GM12878 (cell line): ENCODE measurements at regions not wholly inside any gene's neighbourhood (a gene's known extent, or its start where the extent isn't known, plus 50 kb on each side); places are given as distances from the start of the nearest gene placed in this dataset.

Experiments used
- ATAC-seq: fragments of 200-7000 bp; cut with Tn5 transposase; 3 replicates; pipeline ENCODE4 v1.9.1; 2020; ENCODE audit warnings: mild to moderate bottlenecking, moderate library complexity
- BruUV-seq: library from RNA; stranded (reverse); fragments of 400-500 nt; replicated peaks from 2 replicates; lab custom pipeline; 2021; lab: Mats Ljungman, UMichigan
- CTCF ChIA-PET: fragments of 300-600 bp; sonication (Branson Sonifier 250); formaldehyde crosslinking; extraction: SDS; loops from one replicate; lab custom pipeline; 2021; ENCODE audit warnings: inconsistent platforms; lab: Yijun Ruan, JAX
- POLR2A ChIA-PET: fragments of 350-600 bp; formaldehyde crosslinking; extraction: SDS; loops from one replicate; lab custom pipeline; 2021; ENCODE audit warnings: inconsistent platforms; lab: Charles Lee
- RAD21 ChIA-PET: fragments of 300-600 bp; sonication (Branson Sonifier 250); formaldehyde crosslinking; loops from one replicate; lab custom pipeline; 2023; ENCODE audit warnings: antibody characterized with exemption; ENCODE audit not compliant: unreplicated experiment; lab: Charles Lee
- SMC1A ChIA-PET: fragments of 300-600 bp; sonication (Branson Sonifier 250); formaldehyde crosslinking; loops from one replicate; lab custom pipeline; 2023; ENCODE audit not compliant: unreplicated experiment, uncharacterized antibody; lab: Charles Lee
- DNase-seq: peaks from one replicate; pipeline ENCODE4 v3.0.0-alpha.2; 2011; ENCODE audit warnings: low read depth, low spot score
- FAIRE-seq: peaks from 3 replicates; lab custom pipeline; 2011; peaks lifted over from hg19 to GRCh38; lab: Jason Lieb, UNC
- H2AFZ ChIP-seq: 2 replicates; pipeline ENCODE4 v1.6.0; 2011; ENCODE audit warnings: low read depth, low read length, control low read depth; ENCODE audit not compliant: control insufficient read depth
- H3K27ac ChIP-seq: 2 replicates; pipeline ENCODE4 v1.5.1; 2011; ENCODE audit warnings: control low read depth; ENCODE audit not compliant: control insufficient read depth, insufficient read depth
- H3K27me3 ChIP-seq, 2 experiments: replicated peaks in 1 of 2; 2 replicates each; pipeline versions ENCODE4 v1.6.0 to v1.6.1; 2011; ENCODE audit warnings: low read length in 1 of 2; ENCODE audit not compliant: control insufficient read depth in 2 of 2, insufficient read depth in 2 of 2
- H3K36me3 ChIP-seq, 2 experiments: 2 replicates each; pipeline ENCODE4 v1.5.1; 2011; ENCODE audit warnings: low read length in 1 of 2; ENCODE audit not compliant: control insufficient read depth in 2 of 2, insufficient read depth in 2 of 2
- H3K4me1 ChIP-seq: 2 replicates; pipeline ENCODE4 v1.6.1; 2011; ENCODE audit warnings: mild to moderate bottlenecking, low read length, moderate library complexity, mixed read lengths; ENCODE audit not compliant: control insufficient read depth, insufficient read depth
- H3K4me2 ChIP-seq: 2 replicates; pipeline ENCODE4 v1.6.0; 2011; ENCODE audit warnings: control low read depth; ENCODE audit not compliant: control insufficient read depth, insufficient read depth
- H3K4me3 ChIP-seq: fragments of 200-600 bp; sonication (generic); 2 replicates; pipeline ENCODE4 v1.5.1; 2016
- H3K79me2 ChIP-seq: 2 replicates; pipeline ENCODE4 v1.6.0; 2011; ENCODE audit warnings: low read length; ENCODE audit not compliant: control insufficient read depth, insufficient read depth
- H3K9ac ChIP-seq: 2 replicates; pipeline ENCODE4 v1.8.0; 2011; ENCODE audit warnings: low read length, control low read depth, mixed read lengths; ENCODE audit not compliant: control insufficient read depth, insufficient read depth
- H3K9me3 ChIP-seq: replicated peaks from 3 replicates; pipeline ENCODE4 v1.5.1; 2011; ENCODE audit warnings: mild to moderate bottlenecking, low read length; ENCODE audit not compliant: control insufficient read depth, insufficient read depth
- H4K20me1 ChIP-seq: 2 replicates; pipeline ENCODE4 v1.6.0; 2011; ENCODE audit not compliant: control insufficient read depth, insufficient read depth
- CHD2 ChIP-seq: IDR thresholded peaks from 2 replicates; pipeline ENCODE4 v1.6.1; 2011; ENCODE audit warnings: low read depth, low read length, improper control_type of control experiment, borderline replicate concordance
- NFXL1 ChIP-seq: fragments of 450-650 bp; IDR thresholded peaks from 2 replicates; pipeline ENCODE4 v1.6.1; 2017; ENCODE audit warnings: antibody characterized with exemption, mild to moderate bottlenecking, borderline replicate concordance
- NR2C1 ChIP-seq: fragments of 450-650 bp; IDR thresholded peaks from 2 replicates; pipeline ENCODE4 v1.6.1; 2017; ENCODE audit warnings: antibody characterized with exemption, mild to moderate bottlenecking, moderate library complexity
- SREBF1 ChIP-seq: IDR thresholded peaks from 2 replicates; pipeline ENCODE4 v1.6.1; 2012; ENCODE audit warnings: mild to moderate bottlenecking, low read length
- YBX1 ChIP-seq: fragments of 450-650 bp; IDR thresholded peaks from 2 replicates; pipeline ENCODE4 v1.6.1; 2016; ENCODE audit warnings: antibody characterized with exemption
- YY1 ChIP-seq: IDR thresholded peaks from 2 replicates; pipeline ENCODE4 v1.6.1; 2011; ENCODE audit warnings: low read depth, mild to moderate bottlenecking, low read length
- ZBTB4 ChIP-seq: fragments of 450-650 bp; formaldehyde crosslinking; IDR thresholded peaks from 2 replicates; pipeline ENCODE4 v1.4.0; 2022; ENCODE audit warnings: mild to moderate bottlenecking, moderate library complexity
- ZBTB40 ChIP-seq: fragments of 450-650 bp; IDR thresholded peaks from 2 replicates; pipeline ENCODE4 v1.6.1; 2016; ENCODE audit warnings: mild to moderate bottlenecking, moderate library complexity, borderline replicate concordance
- WGBS: methylation state at CpG from one replicate; pipeline ENCODE4 v1.1.6; 2016; ENCODE audit warnings: low lambda C conversion rate; ENCODE audit not compliant: insufficient replicate concordance, insufficient coverage; ENCODE audit errors: missing lambda C conversion rate; 5-methylcytosine and 5-hydroxymethylcytosine counted together
- in situ Hi-C: fragments of 300-500 bp; cut with MboI; formaldehyde crosslinking; loops from 9 replicates; pipeline ENCODE4 v1.14.3; 2018; ENCODE audit warnings: mixed read lengths
- intact Hi-C: fragments of 100-400 bp; cut with micrococcal nuclease; formaldehyde crosslinking; loops from one replicate; pipeline ENCODE4 v1.14.2; 2022; ENCODE audit not compliant: unreplicated experiment
- TF ChIP-seq, protein P1 (sequence below): IDR thresholded peaks from 2 replicates; pipeline ENCODE4 v1.6.1; 2011; ENCODE audit warnings: low read depth, mild to moderate bottlenecking, low read length, moderate library complexity, borderline replicate concordance; ENCODE audit errors: extremely low read depth
- TF ChIP-seq, protein P2 (sequence below): IDR thresholded peaks from 2 replicates; pipeline ENCODE4 v1.6.1; 2011; ENCODE audit warnings: low read depth, low read length, improper control_type of control experiment, borderline replicate concordance
- TF ChIP-seq, protein P3 (sequence below): fragments of 150-350 bp; IDR thresholded peaks from 2 replicates; pipeline ENCODE4 v1.6.1; 2014; ENCODE audit warnings: mild to moderate bottlenecking, low read depth, low read length

- SMC1A ChIA-PET: interaction anchor here (0.7 kb wide), 1 partner anchor 1126 kb away, joined by 3 read pairs; no protein-coding TSS in a partner anchor
Measured at GRCh38 chr11:23211221-23211620, 350.9 kb upstream of the CCDC179 start.

More at GRCh38 chr11:23211221-23211620, 350.9 kb upstream of the CCDC179 start:
- no TSS peak for BruUV-seq
- H3K79me2 ChIP-seq: no peaks in the 10 kb centered on the region
- no peak overlapping the region for H2AFZ ChIP-seq
- H3K4me3 ChIP-seq: no peak overlapping the region
- intact Hi-C loops: no loop called here
- FAIRE-seq: no peak
- no peaks in the 10 kb centered on the region for H3K27me3 ChIP-seq
- CTCF ChIA-PET: no interaction called here
- no peak for DNase-seq
- no peak for ATAC-seq
- TF ChIP-seq YY1 (no peak), SREBF1 (no peak), ZBTB40 (no peak), ZBTB4 (CRISPR knock-in tag) (no peak), YBX1 (no peak), CHD2 (no peak), NFXL1 (no peak), NR2C1 (no peak)
- TF ChIP-seq, protein P1, sequence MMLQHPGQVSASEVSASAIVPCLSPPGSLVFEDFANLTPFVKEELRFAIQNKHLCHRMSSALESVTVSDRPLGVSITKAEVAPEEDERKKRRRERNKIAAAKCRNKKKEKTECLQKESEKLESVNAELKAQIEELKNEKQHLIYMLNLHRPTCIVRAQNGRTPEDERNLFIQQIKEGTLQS: no peak
- TF ChIP-seq, protein P2, sequence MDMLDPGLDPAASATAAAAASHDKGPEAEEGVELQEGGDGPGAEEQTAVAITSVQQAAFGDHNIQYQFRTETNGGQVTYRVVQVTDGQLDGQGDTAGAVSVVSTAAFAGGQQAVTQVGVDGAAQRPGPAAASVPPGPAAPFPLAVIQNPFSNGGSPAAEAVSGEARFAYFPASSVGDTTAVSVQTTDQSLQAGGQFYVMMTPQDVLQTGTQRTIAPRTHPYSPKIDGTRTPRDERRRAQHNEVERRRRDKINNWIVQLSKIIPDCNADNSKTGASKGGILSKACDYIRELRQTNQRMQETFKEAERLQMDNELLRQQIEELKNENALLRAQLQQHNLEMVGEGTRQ: no peak
- TF ChIP-seq, protein P3, sequence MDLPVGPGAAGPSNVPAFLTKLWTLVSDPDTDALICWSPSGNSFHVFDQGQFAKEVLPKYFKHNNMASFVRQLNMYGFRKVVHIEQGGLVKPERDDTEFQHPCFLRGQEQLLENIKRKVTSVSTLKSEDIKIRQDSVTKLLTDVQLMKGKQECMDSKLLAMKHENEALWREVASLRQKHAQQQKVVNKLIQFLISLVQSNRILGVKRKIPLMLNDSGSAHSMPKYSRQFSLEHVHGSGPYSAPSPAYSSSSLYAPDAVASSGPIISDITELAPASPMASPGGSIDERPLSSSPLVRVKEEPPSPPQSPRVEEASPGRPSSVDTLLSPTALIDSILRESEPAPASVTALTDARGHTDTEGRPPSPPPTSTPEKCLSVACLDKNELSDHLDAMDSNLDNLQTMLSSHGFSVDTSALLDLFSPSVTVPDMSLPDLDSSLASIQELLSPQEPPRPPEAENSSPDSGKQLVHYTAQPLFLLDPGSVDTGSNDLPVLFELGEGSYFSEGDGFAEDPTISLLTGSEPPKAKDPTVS: no peak
- TF ChIP-seq, all 136 proteins: peak for 0
- Histone ChIP-seq H3K4me2 (no peak overlapping the region), H3K27ac (no peak overlapping the region), H3K4me1 (no peaks in the 10 kb centered on the region), H4K20me1 (no peaks in the 10 kb centered on the region), H3K9ac (no peak overlapping the region), H3K36me3 (no peaks in the 10 kb centered on the region), H3K9me3 (no peaks in the 10 kb centered on the region)
- POLR2A ChIA-PET: no interaction called here
- in situ Hi-C loops: no loop called here
- 0% methylated on average over 3 of the region's 3 CpGs for WGBS
- RAD21 ChIA-PET: interaction anchor here (1.3 kb wide), 1 partner anchor 190 kb away, joined by 3 read pairs; no protein-coding TSS in a partner anchor
